Activated CD4-positive, alpha-beta T cell treated with anti-CD3 and anti-CD28 coated beads, Interleukin-2, amount 10 ng/mL, durations not matched to agents 7 days and 5 days (primary cell): ENCODE measurements at regions not wholly inside any gene's neighbourhood (a gene's known extent, or its start where the extent isn't known, plus 50 kb on each side); places are given as distances from the start of the nearest gene placed in this dataset.
"Not testable (repeated sequence)": the region's sequence is repeated elsewhere in the genome, so short reads cannot be mapped to it uniquely, and the experiment has no call there.

Experiments used
- CTCF ChIA-PET: fragments of 350-600 bp; sonication (Branson Sonifier 250); formaldehyde crosslinking; loops from one replicate; lab custom pipeline; 2021; ENCODE audit warnings: antibody characterized with exemption; lab: Charles Lee
- POLR2A ChIA-PET: fragments of 350-600 bp; sonication (Branson Sonifier 250); formaldehyde crosslinking; loops from one replicate; lab custom pipeline; 2021; ENCODE audit warnings: antibody characterized with exemption; lab: Charles Lee
- DNase-seq: peaks from one replicate; pipeline ENCODE4 v3.0.0-alpha.2; 2020
- H3K27ac Mint-ChIP-seq: one replicate; pipeline ENCODE4 v1.8.0; 2021; ENCODE audit warnings: mild to moderate bottlenecking, moderate library complexity, mixed read lengths
- H3K27me3 Mint-ChIP-seq: one replicate; pipeline ENCODE4 v1.8.0; 2021; ENCODE audit warnings: mixed read lengths
- H3K36me3 Mint-ChIP-seq: one replicate; pipeline ENCODE4 v1.8.0; 2021; ENCODE audit warnings: low read depth, mixed read lengths
- H3K4me1 Mint-ChIP-seq: one replicate; pipeline ENCODE4 v1.8.0; 2021; ENCODE audit warnings: mixed read lengths
- H3K4me3 Mint-ChIP-seq: one replicate; pipeline ENCODE4 v1.8.0; 2021; ENCODE audit warnings: mild to moderate bottlenecking, moderate library complexity, mixed read lengths
- H3K9me3 Mint-ChIP-seq: one replicate; pipeline ENCODE4 v1.8.0; 2021; ENCODE audit warnings: mixed read lengths

GRCh38 chr1:83423382-83423781 lies 575.5 kb downstream of the TTLL7 start:
- DNase-seq, H3K4me3 Mint-ChIP-seq, POLR2A ChIA-PET, CTCF ChIA-PET, H3K27ac Mint-ChIP-seq, H3K9me3 Mint-ChIP-seq, H3K4me1 Mint-ChIP-seq, H3K27me3 Mint-ChIP-seq, H3K36me3 Mint-ChIP-seq: not testable (repeated sequence)

- POLR2A ChIA-PET: no interaction called here
- Mint-ChIP-seq H3K36me3 (no peaks in the 10 kb centered on the region), H3K4me1 (no peaks in the 10 kb centered on the region), H3K27ac (peak overlapping the region; percentile 2), H3K27me3 (no peaks in the 10 kb centered on the region), H3K4me3 (no peak overlapping the region), H3K9me3 (no peaks in the 10 kb centered on the region)
- CTCF ChIA-PET: no interaction called here
- DNase-seq: no peak
Observed at GRCh38 chr1:83418558-83418957, 580.4 kb downstream of the TTLL7 start.

- H3K36me3 Mint-ChIP-seq, H3K4me3 Mint-ChIP-seq, DNase-seq, H3K4me1 Mint-ChIP-seq, H3K9me3 Mint-ChIP-seq, CTCF ChIA-PET, H3K27ac Mint-ChIP-seq, POLR2A ChIA-PET, H3K27me3 Mint-ChIP-seq: not testable (repeated sequence)
Observed at GRCh38 chr1:83413839-83414107, 585.2 kb downstream of the TTLL7 start.

DNA sequence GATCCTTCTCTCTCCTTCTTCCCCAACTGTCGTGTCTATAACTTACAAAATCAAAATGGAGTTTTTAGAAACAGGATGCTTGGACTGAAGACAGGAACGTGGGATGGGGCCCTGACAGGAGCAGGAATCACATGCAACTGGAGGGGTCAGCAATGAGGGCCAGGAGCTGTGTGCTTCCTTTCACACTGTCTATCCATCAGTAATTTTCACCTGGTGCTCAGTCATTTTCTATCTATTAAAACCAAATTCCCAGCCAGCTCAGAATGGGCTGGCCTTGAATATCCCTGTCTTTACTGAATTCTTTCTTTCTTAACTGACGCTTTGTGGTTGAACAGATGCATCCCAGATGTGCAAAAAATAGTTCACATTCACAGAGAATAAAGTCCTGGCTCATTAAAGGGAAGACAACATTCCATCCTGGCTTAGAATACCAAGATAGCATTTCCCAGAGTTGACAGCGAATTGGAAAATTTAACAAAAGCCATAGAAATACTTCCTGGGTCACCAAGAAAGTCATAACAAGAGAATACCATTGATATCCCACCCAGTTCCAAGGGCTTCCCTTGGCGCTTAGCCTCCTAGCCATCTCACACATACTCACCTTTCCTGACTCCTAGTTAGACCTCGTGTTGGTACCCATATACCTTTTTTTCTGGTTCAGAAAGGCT lies 588.1 kb downstream of the TTLL7 start:
- CTCF ChIA-PET, H3K4me1 Mint-ChIP-seq, H3K27me3 Mint-ChIP-seq, H3K27ac Mint-ChIP-seq, POLR2A ChIA-PET, DNase-seq, H3K36me3 Mint-ChIP-seq, H3K4me3 Mint-ChIP-seq, H3K9me3 Mint-ChIP-seq: not testable (repeated sequence)

GRCh38 chr1:83406693-83407371 lies 592.1 kb downstream of the TTLL7 start:
- DNase-seq, H3K27ac Mint-ChIP-seq, H3K4me3 Mint-ChIP-seq, H3K9me3 Mint-ChIP-seq, CTCF ChIA-PET, POLR2A ChIA-PET, H3K27me3 Mint-ChIP-seq, H3K36me3 Mint-ChIP-seq: not testable (repeated sequence)
- H3K4me1 Mint-ChIP-seq: peaks cover 14% of the 10 kb centered on the region

DNA sequence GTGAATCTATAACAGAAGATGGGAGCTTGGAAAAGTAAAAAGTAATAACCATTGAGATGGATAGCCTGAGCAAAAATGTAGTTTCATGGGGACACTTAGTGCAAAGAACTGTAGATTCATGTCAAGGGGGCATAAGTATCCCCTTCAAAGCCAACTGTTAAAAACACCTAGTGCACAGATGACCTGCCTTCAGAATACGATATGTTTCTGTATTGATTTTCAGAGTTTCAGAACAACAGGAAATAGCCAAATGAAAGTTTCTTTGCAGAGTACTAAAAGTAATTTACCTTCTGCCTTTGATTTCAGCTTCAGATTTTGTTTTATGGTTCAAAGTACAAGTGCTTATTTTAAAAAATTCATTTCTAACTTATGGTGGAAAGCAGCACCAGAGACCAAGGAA lies 593.1 kb downstream of the TTLL7 start:
- peak overlapping the region; percentile 83 for H3K27ac Mint-ChIP-seq
- H3K36me3 Mint-ChIP-seq, CTCF ChIA-PET, H3K4me3 Mint-ChIP-seq, H3K9me3 Mint-ChIP-seq, POLR2A ChIA-PET, H3K27me3 Mint-ChIP-seq, DNase-seq: not testable (repeated sequence)
- peaks cover 14% of the 10 kb centered on the region for H3K4me1 Mint-ChIP-seq

DNA sequence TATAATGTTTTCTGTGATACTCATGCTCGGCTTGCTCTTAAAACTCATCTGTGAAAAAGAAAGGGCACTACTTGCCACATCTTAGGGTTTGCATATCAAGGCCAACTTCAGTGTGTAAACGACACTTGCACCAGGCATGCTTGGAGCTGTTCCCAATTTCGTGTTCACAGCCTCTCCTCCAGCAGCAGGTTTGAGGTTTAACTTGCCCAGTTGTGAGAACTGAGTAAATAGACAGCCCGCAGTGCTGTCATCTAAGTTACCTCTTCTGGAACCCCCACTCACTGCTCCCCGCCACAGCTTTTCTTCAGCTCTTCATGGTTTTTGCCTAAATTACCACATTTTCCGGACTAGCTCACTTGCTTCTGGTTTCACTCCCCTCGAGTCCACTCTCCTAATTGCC lies 595.4 kb downstream of the TTLL7 start:
- H3K27me3 Mint-ChIP-seq, DNase-seq, H3K36me3 Mint-ChIP-seq, CTCF ChIA-PET, H3K9me3 Mint-ChIP-seq, H3K4me3 Mint-ChIP-seq, POLR2A ChIA-PET: not testable (repeated sequence)
- H3K4me1 Mint-ChIP-seq: peaks cover 14% of the 10 kb centered on the region
- H3K27ac Mint-ChIP-seq: peak overlapping the region; percentile 22

DNA sequence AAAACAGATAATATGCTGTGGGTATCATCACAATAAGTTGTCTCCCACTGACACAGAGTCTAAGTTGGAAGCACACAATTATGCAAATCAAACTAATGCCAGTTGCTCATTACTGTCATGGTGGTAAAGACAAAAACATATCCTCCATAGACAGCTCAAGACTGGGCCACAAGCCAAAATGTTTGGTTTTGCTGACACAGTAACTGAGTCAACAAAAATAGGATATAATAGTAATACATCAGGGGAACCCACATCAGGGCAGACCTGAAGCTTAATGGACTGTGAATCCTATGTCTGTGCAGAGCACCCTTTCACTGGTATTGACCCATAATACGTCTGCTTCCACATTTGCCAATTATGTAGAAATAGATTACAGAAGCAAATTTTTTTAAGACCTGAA lies 597.8 kb downstream of the TTLL7 start:
- H3K36me3 Mint-ChIP-seq, H3K4me3 Mint-ChIP-seq, CTCF ChIA-PET, H3K27me3 Mint-ChIP-seq, DNase-seq, H3K9me3 Mint-ChIP-seq, H3K27ac Mint-ChIP-seq, POLR2A ChIA-PET: not testable (repeated sequence)
- peaks cover 13% of the 10 kb centered on the region for H3K4me1 Mint-ChIP-seq

DNA sequence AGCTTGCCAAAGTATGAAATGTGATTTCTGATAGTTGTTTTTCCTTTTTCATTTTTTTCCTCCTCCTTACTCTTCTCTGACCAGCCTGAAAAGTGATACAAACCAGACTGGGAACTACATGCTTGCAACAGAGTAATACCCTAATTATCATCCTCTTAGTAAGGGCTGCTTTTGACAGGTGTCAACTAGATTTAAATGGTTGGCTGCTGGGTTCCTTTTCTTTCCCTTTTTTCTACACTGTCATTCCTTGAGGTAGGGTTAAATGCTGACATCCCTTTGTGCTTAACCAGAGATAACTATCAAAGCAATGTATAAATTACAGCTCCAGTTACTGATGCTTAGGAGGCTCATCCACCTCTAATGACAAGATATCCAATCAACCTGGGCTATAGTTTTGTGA lies 598.8 kb downstream of the TTLL7 start:
- DNase-seq, CTCF ChIA-PET, H3K27me3 Mint-ChIP-seq, H3K27ac Mint-ChIP-seq, H3K36me3 Mint-ChIP-seq, POLR2A ChIA-PET, H3K4me3 Mint-ChIP-seq, H3K9me3 Mint-ChIP-seq, H3K4me1 Mint-ChIP-seq: not testable (repeated sequence)

- H3K27me3 Mint-ChIP-seq, POLR2A ChIA-PET, DNase-seq, H3K27ac Mint-ChIP-seq, H3K4me3 Mint-ChIP-seq, H3K36me3 Mint-ChIP-seq, H3K4me1 Mint-ChIP-seq, CTCF ChIA-PET, H3K9me3 Mint-ChIP-seq: not testable (repeated sequence)
Observed at GRCh38 chr1:83398125-83398524, 600.8 kb downstream of the TTLL7 start.

GRCh38 chr1:83395130-83395529 lies 603.8 kb downstream of the TTLL7 start:
- not testable (repeated sequence) for H3K27ac Mint-ChIP-seq, H3K27me3 Mint-ChIP-seq

DNA sequence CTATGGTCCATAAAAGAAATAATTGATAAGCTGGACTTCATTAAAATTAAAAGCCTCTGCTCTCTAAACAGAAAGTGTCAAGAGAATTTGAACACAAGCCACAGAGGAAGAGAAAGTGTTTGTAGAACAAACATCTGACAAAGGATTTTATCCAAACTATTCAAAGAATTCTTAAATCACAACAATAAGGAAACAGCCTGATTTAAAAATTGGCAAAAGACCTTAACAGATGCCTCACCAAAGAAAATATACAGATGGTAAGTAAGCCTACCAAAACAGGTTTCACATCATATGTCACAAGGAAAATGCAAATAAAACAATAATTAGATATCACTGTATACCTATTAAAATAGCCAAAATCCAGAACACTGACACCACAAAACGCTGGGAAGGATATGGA lies 612.0 kb downstream of the TTLL7 start:
- CTCF ChIA-PET, DNase-seq, POLR2A ChIA-PET, H3K27me3 Mint-ChIP-seq, H3K4me1 Mint-ChIP-seq, H3K27ac Mint-ChIP-seq, H3K4me3 Mint-ChIP-seq, H3K36me3 Mint-ChIP-seq: not testable (repeated sequence)
- H3K9me3 Mint-ChIP-seq: peaks cover 17% of the 10 kb centered on the region

More at GRCh38 chr1:83395130-83395529, 603.8 kb downstream of the TTLL7 start:
- H3K4me1 Mint-ChIP-seq, POLR2A ChIA-PET, H3K36me3 Mint-ChIP-seq, DNase-seq, H3K4me3 Mint-ChIP-seq, H3K9me3 Mint-ChIP-seq, CTCF ChIA-PET: not testable (repeated sequence)

DNA sequence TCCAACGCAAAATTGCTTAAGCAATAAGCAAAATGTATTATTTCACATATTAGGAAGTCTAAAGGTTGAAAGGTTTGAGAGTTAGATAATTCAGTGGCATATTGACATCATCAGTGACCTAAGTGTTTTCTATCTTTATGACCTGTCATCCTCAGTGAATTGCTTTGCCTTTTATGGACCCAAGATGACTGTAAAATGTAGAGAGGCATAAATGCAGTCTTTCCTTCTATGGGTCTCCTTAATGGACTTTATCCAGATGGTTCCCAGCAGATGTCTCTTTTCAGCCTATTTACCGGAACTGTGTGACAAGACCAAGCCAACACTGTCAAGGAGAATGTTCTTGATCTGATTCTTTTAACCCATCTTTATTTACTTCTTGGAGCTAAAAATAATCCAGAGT lies 615.8 kb downstream of the TTLL7 start:
- H3K4me3 Mint-ChIP-seq: not testable (repeated sequence)

DNA sequence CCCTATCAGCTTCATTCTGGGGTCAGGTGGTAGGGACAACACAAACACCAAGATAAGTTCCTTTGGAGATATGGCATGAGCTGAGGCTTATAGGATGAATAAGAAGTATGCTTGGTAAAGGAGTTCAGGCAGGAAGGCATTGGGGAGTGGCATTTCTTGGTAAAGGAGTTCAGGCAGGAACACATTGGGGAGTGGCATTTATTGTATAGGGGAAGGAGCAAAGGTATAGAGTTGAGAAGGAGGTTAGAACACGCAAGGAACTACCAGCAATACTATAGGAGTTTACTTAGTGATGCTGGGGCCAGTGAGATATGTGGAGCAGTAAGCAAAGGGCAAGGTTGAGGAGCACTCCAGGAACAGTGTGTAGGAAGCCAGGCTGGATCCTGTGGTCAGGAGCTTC lies 625.9 kb downstream of the TTLL7 start:
- H3K36me3 Mint-ChIP-seq, CTCF ChIA-PET, H3K4me3 Mint-ChIP-seq, POLR2A ChIA-PET, H3K27me3 Mint-ChIP-seq, H3K9me3 Mint-ChIP-seq, H3K4me1 Mint-ChIP-seq, DNase-seq, H3K27ac Mint-ChIP-seq: not testable (repeated sequence)

More for the DNA sequence above, 615.8 kb downstream of the TTLL7 start:
- peaks cover 15% of the 10 kb centered on the region for H3K9me3 Mint-ChIP-seq
- CTCF ChIA-PET, H3K27me3 Mint-ChIP-seq, POLR2A ChIA-PET, H3K36me3 Mint-ChIP-seq, H3K27ac Mint-ChIP-seq, DNase-seq, H3K4me1 Mint-ChIP-seq: not testable (repeated sequence)
